ENCODE measurements at regions not wholly inside any gene's neighbourhood (a gene's known extent, or its start where the extent isn't known, plus 50 kb on each side); places are given as distances from the start of the nearest gene placed in this dataset.

GRCh38 chr7:41878309-41879295 lies 175.7 kb upstream of the INHBA start:
- Histone ChIP-seq H3K36me3 (no peaks in the 10 kb centered on the region), H3K27ac (no peak overlapping the region), H3K27me3 (no peaks in the 10 kb centered on the region), H3K4me3 (no peak overlapping the region), H3K9me3 (no peaks in the 10 kb centered on the region), H3K4me1 (no peaks in the 10 kb centered on the region)
- 59 to 67% methylated on average over 5 to 6 of the region's 7 CpGs for WGBS, 2 donors (ENCODE audit: low coverage in 1 of 2)
- TF ChIP-seq CTCF (IDR thresholded peaks at IDR 0.05) (no peak), POLR2A (IDR thresholded peaks at IDR 0.05) (no peak), POLR2AphosphoS5 (IDR thresholded peaks at IDR 0.05) (no peak), EP300 (IDR thresholded peaks at IDR 0.05) (no peak)
- ATAC-seq, result no peak

GRCh38 chr7:41877118-41877517 lies 174.2 kb upstream of the INHBA start:
- no peaks in the 10 kb centered on the region for H3K36me3 ChIP-seq
- H3K27ac ChIP-seq, result no peak overlapping the region
- TF ChIP-seq EP300 (IDR thresholded peaks at IDR 0.05) (no peak), POLR2AphosphoS5 (IDR thresholded peaks at IDR 0.05) (no peak), POLR2A (IDR thresholded peaks at IDR 0.05) (no peak), CTCF (IDR thresholded peaks at IDR 0.05) (no peak)
- no peaks in the 10 kb centered on the region for H3K9me3 ChIP-seq
- WGBS, 2 donors (ENCODE audit: low coverage in 1 of 2), result 82 to 87% methylated on average over 7 of the region's 7 CpGs
- no peak for ATAC-seq
- no peaks in the 10 kb centered on the region for H3K27me3 ChIP-seq
- no peaks in the 10 kb centered on the region for H3K4me1 ChIP-seq
- H3K4me3 ChIP-seq, result no peak overlapping the region

GRCh38 chr7:41875513-41875912 lies 172.6 kb upstream of the INHBA start:
- Histone ChIP-seq H3K36me3 (no peaks in the 10 kb centered on the region), H3K9me3 (no peaks in the 10 kb centered on the region), H3K4me3 (no peak overlapping the region), H3K4me1 (no peaks in the 10 kb centered on the region), H3K27me3 (no peaks in the 10 kb centered on the region), H3K27ac (no peak overlapping the region)
- no peak for ATAC-seq
- WGBS, 2 donors (ENCODE audit: low coverage in 1 of 2), result 47 to 78% methylated on average over 5 to 6 of the region's 6 CpGs
- no peak for TF ChIP-seq EP300 (IDR thresholded peaks at IDR 0.05)
- TF ChIP-seq CTCF (IDR thresholded peaks at IDR 0.05), result no peak
- no peak for TF ChIP-seq POLR2AphosphoS5 (IDR thresholded peaks at IDR 0.05)
- no peak for TF ChIP-seq POLR2A (IDR thresholded peaks at IDR 0.05)

- no peaks in the 10 kb centered on the region for H3K4me1 ChIP-seq
- H3K36me3 ChIP-seq, result no peaks in the 10 kb centered on the region
- no peaks in the 10 kb centered on the region for H3K9me3 ChIP-seq
- TF ChIP-seq POLR2AphosphoS5 (IDR thresholded peaks at IDR 0.05), result no peak
- no peak for TF ChIP-seq EP300 (IDR thresholded peaks at IDR 0.05)
- no peak for TF ChIP-seq POLR2A (IDR thresholded peaks at IDR 0.05)
- no peak for TF ChIP-seq CTCF (IDR thresholded peaks at IDR 0.05)
- H3K27ac ChIP-seq, result no peak overlapping the region
- WGBS, 2 donors (ENCODE audit: low coverage in 1 of 2), result 40 to 76% methylated on average over 1 to 3 of the region's 3 CpGs
- no peak for ATAC-seq
- H3K27me3 ChIP-seq, result no peaks in the 10 kb centered on the region
- H3K4me3 ChIP-seq, result no peak overlapping the region
Observed at GRCh38 chr7:41874201-41874785, 171.4 kb upstream of the INHBA start.

Measured in gastroesophageal sphincter (tissue), 4 donors.